GM12872 (cell line): ENCODE measurements at regions not wholly inside any gene's neighbourhood (a gene's known extent, or its start where the extent isn't known, plus 50 kb on each side); places are given as distances from the start of the nearest gene placed in this dataset.

ENCODE experiments used
- TF ChIP-seq, protein P1 (sequence below): IDR thresholded peaks from 3 replicates; pipeline ENCODE4 v1.5.1; 2011; ENCODE audit warnings: low read depth, mild to moderate bottlenecking, low read length, moderate library complexity; ENCODE audit not compliant: insufficient read depth

DNA sequence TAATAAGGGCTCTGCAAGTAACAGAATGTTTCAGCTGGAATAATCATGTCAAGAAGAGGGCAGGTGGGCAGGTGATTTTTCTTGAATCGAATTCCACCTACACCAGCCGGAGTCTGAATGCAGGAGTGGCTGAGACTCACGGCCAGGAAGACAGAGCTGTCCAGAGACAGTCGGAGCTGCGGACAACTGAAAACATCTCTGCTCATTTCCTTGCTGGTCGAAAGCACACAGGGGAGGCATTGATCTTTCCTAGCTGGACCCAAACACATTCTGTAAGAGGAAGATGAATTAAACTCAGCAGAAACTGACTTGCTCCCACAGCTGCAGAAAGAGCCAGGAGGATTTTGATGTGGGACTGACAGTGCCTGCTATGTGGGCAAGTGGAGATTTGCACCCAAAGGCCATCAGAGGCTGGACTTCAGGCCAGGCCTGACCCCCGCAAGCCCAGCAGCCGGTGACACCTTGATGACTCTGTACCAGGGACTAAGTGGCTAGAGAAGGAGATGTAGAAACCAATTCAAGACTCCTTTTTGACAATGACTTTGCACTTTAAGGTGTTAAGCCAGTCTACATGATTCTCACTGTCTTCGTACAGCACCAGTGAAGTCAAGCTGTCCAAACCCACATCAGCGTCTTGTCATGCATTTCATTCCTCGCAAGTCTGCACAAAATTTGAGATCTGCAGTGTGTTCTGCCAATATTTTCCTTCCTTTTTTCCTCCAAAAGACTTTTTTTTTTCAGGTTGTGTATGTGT, 169.4 kb downstream of the TEX36 start:
- TF ChIP-seq, protein P1, sequence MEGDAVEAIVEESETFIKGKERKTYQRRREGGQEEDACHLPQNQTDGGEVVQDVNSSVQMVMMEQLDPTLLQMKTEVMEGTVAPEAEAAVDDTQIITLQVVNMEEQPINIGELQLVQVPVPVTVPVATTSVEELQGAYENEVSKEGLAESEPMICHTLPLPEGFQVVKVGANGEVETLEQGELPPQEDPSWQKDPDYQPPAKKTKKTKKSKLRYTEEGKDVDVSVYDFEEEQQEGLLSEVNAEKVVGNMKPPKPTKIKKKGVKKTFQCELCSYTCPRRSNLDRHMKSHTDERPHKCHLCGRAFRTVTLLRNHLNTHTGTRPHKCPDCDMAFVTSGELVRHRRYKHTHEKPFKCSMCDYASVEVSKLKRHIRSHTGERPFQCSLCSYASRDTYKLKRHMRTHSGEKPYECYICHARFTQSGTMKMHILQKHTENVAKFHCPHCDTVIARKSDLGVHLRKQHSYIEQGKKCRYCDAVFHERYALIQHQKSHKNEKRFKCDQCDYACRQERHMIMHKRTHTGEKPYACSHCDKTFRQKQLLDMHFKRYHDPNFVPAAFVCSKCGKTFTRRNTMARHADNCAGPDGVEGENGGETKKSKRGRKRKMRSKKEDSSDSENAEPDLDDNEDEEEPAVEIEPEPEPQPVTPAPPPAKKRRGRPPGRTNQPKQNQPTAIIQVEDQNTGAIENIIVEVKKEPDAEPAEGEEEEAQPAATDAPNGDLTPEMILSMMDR: no peak

DNA sequence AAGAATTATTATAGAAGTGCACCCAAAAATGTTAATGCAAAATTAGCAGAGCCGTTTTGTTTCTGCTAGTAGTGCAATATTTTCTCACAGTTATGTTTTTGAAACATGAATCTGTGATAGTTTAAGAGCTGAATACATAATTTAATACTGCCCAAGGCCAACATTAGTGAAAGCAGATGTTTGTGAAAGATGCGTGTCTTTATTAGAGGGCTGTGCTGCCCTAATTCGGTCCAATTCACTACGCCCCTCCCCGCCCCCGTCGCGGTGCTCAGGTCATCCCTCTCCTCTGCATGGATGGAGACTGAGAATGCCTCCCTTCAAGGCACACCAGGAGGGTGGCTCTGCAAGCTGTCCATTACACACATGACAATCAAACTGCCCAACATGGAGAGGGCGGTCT, 172.0 kb downstream of the TEX36 start:
- TF ChIP-seq, protein P1: no peak

DNA sequence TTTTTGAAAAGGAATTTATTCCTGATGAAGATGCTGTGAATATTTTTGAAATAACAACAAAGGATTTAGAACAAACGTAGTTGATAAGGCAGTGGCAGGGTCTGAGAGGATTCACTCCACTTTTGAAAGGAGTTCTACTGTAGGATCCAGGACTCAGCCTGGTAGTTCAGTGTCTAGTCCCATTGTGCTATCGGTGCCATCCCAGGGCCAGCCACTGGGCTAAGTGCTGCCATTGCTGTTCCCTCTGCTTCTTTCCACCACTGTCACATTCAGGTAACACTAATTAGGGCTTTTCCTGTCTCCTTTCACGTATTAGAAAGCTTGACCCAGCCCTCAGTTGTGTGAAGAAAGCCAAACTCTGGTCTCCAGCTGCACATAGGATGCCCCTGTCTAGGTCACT, 177.3 kb downstream of the TEX36 start:
- TF ChIP-seq, protein P1: no peak

DNA sequence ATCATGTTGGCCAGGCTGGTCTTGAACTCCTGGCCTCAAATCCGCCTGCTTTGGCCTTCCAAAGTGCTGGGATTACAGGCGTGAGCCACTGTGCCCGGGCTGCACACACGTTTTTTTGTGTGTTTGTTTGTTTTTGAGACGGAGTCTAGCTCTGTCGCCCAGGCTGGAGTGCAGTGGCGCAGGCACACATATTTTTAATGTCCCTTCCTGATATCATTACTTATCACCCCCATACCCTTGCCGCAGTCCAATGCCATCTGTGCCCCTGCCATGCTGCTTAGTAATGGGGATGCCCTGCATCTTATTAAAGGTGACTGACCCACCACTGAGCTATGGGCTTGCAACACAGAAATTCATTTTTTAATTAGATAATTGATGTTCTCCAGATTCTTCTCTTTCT, 180.7 kb downstream of the TEX36 start:
- TF ChIP-seq, protein P1: no peak

DNA sequence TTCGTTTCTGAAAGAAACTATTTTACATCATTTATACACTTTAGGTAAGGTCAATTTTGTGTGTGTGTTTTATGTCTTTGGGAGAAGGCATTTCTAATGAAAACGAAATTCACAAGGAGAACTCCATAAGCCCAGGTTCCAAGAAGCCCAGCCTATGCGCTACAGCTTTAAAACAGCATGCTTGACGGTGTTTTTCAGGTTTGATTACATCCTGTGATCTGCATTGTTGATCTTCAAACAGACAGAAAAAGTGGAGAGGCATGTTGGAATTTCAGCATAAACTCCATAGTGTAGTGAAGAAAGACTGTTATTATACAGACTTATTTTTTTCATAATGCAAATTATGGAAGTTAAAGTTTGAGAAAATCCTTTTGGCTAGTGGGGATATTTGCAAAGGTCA, 187.6 kb downstream of the TEX36 start:
- TF ChIP-seq, protein P1: no peak

DNA sequence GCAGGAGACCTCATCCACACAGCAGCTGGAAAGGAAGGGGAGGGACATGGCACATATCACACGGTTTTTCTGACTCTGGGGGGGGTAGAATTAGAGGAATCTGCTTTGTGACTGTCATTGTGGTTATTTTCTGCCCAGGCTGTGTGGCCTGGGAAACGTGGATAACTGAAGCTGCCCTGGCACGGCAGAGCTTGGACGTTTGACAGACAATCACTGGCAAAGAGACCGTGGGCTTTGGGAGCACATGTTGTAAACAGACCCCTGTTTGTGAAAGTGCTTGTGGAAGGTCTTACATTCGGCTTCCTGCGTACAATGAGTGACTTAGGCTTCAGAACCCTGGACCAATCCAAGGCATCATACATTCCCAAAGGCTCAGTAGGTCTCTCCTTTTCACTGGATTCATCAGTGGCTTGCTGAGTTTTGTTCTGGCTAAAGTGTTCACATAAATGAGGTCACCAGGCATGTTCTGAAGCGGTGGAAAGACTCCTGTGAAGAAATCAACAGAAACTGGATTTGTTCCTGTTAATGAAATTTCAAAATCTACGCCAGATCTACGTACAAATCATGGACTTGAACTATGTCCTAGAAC, 188.2 kb downstream of the TEX36 start:
- TF ChIP-seq, protein P1: no peak

DNA sequence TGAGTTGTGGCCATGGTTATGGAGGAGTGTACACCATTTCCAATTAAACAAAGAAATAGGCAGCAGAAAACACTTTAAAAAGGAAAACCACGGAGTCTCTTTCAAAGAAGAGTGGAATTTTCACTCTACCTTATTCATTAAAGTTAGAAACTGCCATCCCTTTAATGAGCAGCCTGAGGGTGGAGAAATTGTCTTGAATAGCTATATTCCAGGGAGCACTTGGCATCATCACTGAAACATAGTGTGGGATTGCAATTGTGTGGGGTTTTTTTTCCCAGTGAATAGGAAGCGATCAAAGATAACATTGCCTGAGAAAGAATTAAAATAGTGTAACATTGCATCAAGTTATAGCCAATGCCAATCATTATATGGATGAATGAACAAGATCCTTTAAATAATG, 191.6 kb downstream of the TEX36 start:
- TF ChIP-seq, protein P1: no peak
